ENCODE measurements at regions not wholly inside any gene's neighbourhood (a gene's known extent, or its start where the extent isn't known, plus 50 kb on each side); places are given as distances from the start of the nearest gene placed in this dataset.

DNA sequence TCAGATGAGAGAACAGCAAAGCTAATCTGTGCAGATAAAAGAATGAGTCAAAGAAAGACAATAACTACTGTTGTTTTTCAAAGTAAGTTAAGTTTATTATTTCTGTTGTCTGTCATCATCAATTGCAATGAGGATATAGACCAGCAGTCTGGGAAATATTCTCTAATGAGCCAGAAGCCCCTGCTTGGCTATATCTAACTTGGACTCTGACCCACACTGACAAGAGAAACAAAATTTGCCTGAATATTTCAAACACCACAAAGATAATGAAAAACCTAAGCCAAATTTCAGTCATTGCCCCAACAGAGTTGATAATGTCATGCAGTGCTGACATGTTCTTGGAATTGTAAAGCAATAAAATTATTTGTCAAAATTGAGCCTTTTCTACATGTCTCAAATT, 115.0 kb upstream of the PRDX4 start:
- Histone ChIP-seq H4K5ac (ENCODE audit: insufficient read length, low read depth, low read length) (no peak overlapping the region), H3K4me2 (ENCODE audit: insufficient read depth in 1 of 2, low read depth in 2 of 2, low read length in 2 of 2) (no peak overlapping the region), H3K18ac (ENCODE audit: extremely low read depth, low read length) (no peak overlapping the region), H3K4ac (replicated peaks; ENCODE audit: insufficient read length, low read depth, low read length) (no peak overlapping the region), H2BK120ac (replicated peaks; ENCODE audit: low read depth, low read length) (no peak overlapping the region), H2AK5ac (ENCODE audit: low read depth, low read length) (no peak overlapping the region), H3K4me3 (ENCODE audit: extremely low read depth in 1 of 4, insufficient read depth in 2 of 4, low read depth in 3 of 4, low read length in 4 of 4) (no peak overlapping the region), H3K9me3 (ENCODE audit: insufficient read depth in 2 of 2, low read depth in 1 of 2, low read length in 1 of 2) (no peaks in the 10 kb centered on the region), H4K20me1 (replicated peaks in 1 of 2; ENCODE audit: control insufficient read depth in 1 of 2, insufficient read depth in 2 of 2, low read length in 2 of 2) (no peaks in the 10 kb centered on the region), H3K27ac (ENCODE audit: low read depth, low read length) (no peak overlapping the region), H2BK15ac (ENCODE audit: low read length) (no peak overlapping the region), H3K9ac (replicated peaks in 1 of 4; ENCODE audit: extremely low read depth in 1 of 4, low read depth in 3 of 4, low read length in 3 of 4) (no peak overlapping the region), H3K23me2 (ENCODE audit: low read depth, low read length) (no peaks in the 10 kb centered on the region), H3K56ac (replicated peaks; ENCODE audit: insufficient read length, low read depth, low read length) (no peak overlapping the region), H3K4me1 (replicated peaks in 1 of 4; ENCODE audit: control insufficient read depth in 3 of 4, insufficient read depth in 4 of 4, low read length in 3 of 4) (peaks cover 0 to 3% (median 0%) of the 10 kb centered on the region in 4 experiments; a peak in 1 of 7 replicates), H3K14ac (ENCODE audit: insufficient read length) (no peak overlapping the region), H3K79me2 (ENCODE audit: control insufficient read depth in 1 of 2, insufficient read depth in 2 of 2, low read length in 2 of 2) (no peaks in the 10 kb centered on the region), H2BK5ac (ENCODE audit: low read depth, low read length) (no peak overlapping the region), H3K36me3 (ENCODE audit: control insufficient read depth in 2 of 4, insufficient read depth in 4 of 4, low read length in 3 of 4) (no peaks in the 10 kb centered on the region), H3K79me1 (ENCODE audit: low read depth, low read length) (no peaks in the 10 kb centered on the region), H4K8ac (ENCODE audit: extremely low read depth, insufficient read depth, low read length) (no peak overlapping the region), H3K27me3 (replicated peaks in 1 of 4; ENCODE audit: control insufficient read depth in 3 of 4, extremely low read depth in 1 of 4, insufficient read depth in 3 of 4, low read length in 3 of 4) (no peaks in the 10 kb centered on the region), H2BK20ac (ENCODE audit: low read length) (no peak overlapping the region), H2AFZ (ENCODE audit: low read length) (no peak overlapping the region), H2BK12ac (ENCODE audit: low read depth, low read length) (no peak overlapping the region), H3K23ac (ENCODE audit: insufficient read length) (no peak overlapping the region), H4K91ac (replicated peaks; ENCODE audit: insufficient read length, low read length) (no peak overlapping the region)
- DNase-seq (ENCODE audit: low read depth in 1 of 2, low spot score in 2 of 2) = no peak
- POLR2A ChIA-PET (ENCODE audit: partially characterized antibody) = interaction anchor here (0.6 kb wide), 1 partner anchor 49 kb away, joined by 3 read pairs; no protein-coding TSS in a partner anchor
- no peak for FAIRE-seq
- CTCF ChIA-PET (ENCODE audit: partially characterized antibody) = interaction anchor here (0.6 to 1.5 kb wide), 4 partner anchors 147 to 335 kb away, joined by 3 to 7 read pairs (median 4); no protein-coding TSS in a partner anchor
- no peak for TF ChIP-seq GABPA (IDR thresholded peaks at IDR 0.05; ENCODE audit: borderline replicate concordance, insufficient read depth, low read length)
- TF ChIP-seq TEAD4 (IDR thresholded peaks at IDR 0.05; ENCODE audit: low read depth, low read length) = no peak
- TF ChIP-seq HDAC2 (IDR thresholded peaks at IDR 0.05; ENCODE audit: borderline replicate concordance in 1 of 2, low read depth in 2 of 2, low read length in 2 of 2) = no peak
- TF ChIP-seq RXRA (IDR thresholded peaks at IDR 0.05; ENCODE audit: insufficient read depth, low read depth, low read length) = no peak
- TF ChIP-seq NANOG (IDR thresholded peaks at IDR 0.05; ENCODE audit: insufficient read depth, low read depth, low read length, poor library complexity, severe bottlenecking) = no peak
- TF ChIP-seq TBP (IDR thresholded peaks at IDR 0.05; ENCODE audit: low read depth, low read length) = no peak
